T-helper 1 cell (primary cell): ENCODE measurements at regions not wholly inside any gene's neighbourhood (a gene's known extent, or its start where the extent isn't known, plus 50 kb on each side); places are given as distances from the start of the nearest gene placed in this dataset.
"Not testable (repeated sequence)": the region's sequence is repeated elsewhere in the genome, so short reads cannot be mapped to it uniquely, and the experiment has no call there.

Source experiments
- DNase-seq, 5 donors: peaks; one replicate each; pipeline ENCODE4 v3.0.0-alpha.2; 2012 to 2020

DNA sequence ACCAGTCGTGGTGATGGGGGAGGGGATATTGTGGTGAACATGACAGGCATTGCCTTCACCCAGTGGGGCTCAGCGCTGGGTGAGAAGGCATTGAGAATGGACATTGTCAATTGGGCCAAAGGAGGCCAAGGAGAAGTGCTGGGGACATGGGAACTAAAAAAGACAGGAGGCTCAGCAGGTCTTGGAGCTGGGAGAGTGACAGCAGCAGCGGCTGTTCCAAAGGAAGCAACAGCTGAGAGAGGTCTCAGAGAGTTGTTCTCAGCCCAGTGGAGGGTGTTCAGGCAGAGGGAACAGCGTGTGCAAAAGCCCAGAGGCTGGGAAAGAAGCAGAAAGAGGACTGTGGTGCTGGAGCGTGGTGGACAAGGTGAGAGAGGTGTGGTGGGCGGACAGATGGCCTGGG is 56.6 kb upstream of the ASNS start:
- not testable (repeated sequence) for DNase-seq

DNA sequence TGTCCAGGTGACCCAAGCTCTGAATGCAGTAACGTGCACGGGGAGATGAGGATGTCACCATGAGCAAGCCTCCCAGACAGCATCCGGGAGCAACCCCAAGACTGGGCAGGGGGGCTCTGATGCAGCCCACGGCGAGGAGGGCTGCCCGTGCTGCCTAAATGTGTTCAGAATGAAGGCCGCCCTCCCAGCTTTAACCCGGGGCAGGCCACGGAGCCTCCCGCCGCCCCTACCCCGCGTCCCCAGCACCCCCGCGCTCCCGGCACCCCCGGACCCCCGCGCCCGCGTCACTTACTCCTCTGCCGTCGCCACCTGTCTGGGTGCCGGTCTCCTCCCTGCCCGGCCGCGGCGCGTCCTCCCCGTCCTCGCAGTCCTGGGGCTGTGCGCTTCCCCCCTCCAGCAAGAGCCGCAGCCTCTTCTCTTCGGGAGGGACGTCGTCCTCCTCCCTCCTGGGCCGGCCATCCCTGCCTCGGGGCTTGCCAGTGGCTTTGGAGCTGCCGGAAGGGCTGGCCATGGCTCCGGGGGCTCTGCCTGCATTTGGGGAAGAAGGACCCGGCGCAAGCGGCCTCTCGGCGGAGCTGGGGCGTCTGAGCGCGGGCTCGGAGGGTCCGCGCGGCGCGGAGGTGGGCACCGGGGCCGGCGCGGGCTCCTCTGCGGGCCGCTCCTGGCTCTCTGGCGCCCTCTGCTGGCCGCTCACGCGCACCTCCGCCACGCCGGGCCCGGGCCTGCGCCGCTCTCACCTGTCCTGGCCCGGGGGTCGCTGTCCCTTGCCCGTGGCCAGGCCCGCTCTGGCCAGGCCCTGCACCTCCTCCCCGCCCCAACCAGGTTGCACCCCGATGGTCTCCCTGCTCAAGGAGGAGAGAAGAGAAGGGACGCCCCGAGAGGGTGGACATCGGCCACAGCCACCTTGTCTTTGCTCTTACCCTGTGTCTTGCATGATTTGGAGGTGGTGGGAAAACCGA is 55.9 kb upstream of the ASNS start:
- DNase-seq = peak; percentile 32 to 64 (median 47)
